Stimulated activated effector memory CD8-positive, alpha-beta T cell treated with anti-CD3 and anti-CD28 coated beads, Interleukin-12 subunit alpha, Interleukin-12 subunit beta, amount 100 ng/mL, for 72 hours (primary cell): ENCODE measurements at regions not wholly inside any gene's neighbourhood (a gene's known extent, or its start where the extent isn't known, plus 50 kb on each side); places are given as distances from the start of the nearest gene placed in this dataset.
"Not testable (repeated sequence)": the region's sequence is repeated elsewhere in the genome, so short reads cannot be mapped to it uniquely, and the experiment has no call there.

ENCODE experiments used
- ATAC-seq: fragments of 150-1000 bp; cut with Tn5 transposase; 2 replicates; pipeline ENCODE4 v1.10.0; 2021
- DNase-seq, 2 donors: peaks; one replicate each; pipeline ENCODE4 v3.0.0; 2021 to 2022; ENCODE audit warnings: low spot score in 2 of 2
- H3K27ac Mint-ChIP-seq: one replicate; pipeline ENCODE4 v1.8.0; 2022; ENCODE audit warnings: mild to moderate bottlenecking, mixed read lengths
- H3K36me3 Mint-ChIP-seq: one replicate; pipeline ENCODE4 v1.8.0; 2022; ENCODE audit warnings: mild to moderate bottlenecking, mixed read lengths
- H3K4me1 Mint-ChIP-seq: one replicate; pipeline ENCODE4 v1.8.0; 2022; ENCODE audit warnings: mixed read lengths
- H3K4me3 Mint-ChIP-seq: one replicate; pipeline ENCODE4 v1.8.0; 2022; ENCODE audit warnings: mild to moderate bottlenecking, mixed read lengths
- H3K9me3 Mint-ChIP-seq: one replicate; pipeline ENCODE4 v1.8.0; 2022; ENCODE audit warnings: mixed read lengths

DNA sequence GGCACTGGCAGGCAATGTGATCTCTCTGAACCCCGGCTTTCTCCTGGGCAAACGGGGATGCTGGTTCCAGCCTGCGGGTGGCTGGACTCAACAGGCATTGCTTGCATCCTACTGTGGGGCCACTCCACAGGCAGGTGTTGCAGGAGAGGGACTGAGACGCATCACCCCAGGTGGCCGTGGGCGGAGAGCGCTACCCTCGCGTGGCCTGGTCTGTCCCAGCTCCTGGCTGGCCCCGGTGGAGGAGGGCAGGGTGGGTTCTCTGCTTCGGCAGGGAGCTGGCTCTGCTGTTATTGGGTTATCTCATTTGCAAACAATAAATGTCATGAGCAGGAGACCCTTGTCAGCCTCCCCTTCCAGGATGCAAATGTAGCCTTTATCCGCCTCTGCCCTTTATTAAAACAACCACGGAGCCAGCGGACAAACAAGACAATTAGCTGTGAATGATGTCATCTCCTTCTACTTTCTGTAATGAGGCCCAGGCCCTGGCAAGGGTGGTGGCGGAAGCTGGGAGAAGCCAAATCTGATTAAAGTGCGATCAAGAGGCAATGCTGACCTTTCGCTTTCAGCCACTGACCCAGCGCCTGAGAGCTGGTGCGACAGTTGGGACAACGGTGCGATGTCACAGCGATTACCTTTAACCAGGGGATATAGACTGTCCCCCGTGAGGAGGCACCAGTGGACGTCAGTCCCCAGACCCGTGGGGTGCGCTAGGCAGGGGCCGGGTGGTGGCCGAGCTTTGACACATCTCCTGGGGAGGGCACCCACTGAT, 161.8 kb downstream of the KIF26A start:
- Mint-ChIP-seq H3K27ac (no peak overlapping the region), H3K4me1 (peaks cover 6% of the 10 kb centered on the region), H3K4me3 (no peak overlapping the region), H3K36me3 (no peaks in the 10 kb centered on the region), H3K9me3 (peaks cover 3% of the 10 kb centered on the region)
- DNase-seq = no peak
- ATAC-seq = no peak

DNA sequence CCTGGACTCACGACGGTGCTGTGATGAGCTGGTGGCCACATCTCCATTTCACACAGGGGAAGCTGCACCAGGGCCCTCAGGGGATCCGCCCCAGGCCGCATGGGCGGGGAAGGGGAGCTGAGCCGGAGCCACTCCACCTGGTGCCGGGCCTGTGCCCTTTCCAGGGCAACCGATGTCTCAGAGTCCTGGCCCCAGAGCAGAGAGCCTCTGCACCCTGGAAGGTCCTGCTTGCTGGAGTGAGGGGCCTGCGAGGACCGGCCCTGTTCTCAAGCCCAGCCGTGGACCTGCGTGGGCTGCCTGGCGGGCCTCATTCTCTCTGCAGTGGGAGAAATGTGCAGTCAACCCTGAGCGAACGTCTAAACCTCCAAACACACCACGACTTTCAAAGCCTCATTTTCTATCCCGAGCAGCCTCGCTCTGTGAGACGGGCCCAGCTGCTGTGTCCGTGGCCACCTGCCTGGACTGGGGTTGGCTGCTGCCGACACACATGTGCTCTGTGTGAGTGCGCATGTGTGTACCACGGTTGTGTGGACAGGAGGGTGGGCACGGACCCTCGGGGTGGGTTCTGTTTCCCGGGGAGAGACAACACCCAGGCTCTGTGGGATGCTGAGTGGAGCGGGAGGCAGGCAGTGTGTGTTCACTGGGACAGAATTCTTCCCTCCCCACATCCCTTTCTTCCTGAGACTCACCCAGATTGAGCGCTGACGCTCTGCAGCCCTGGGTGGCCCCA, 163.5 kb downstream of the KIF26A start:
- ATAC-seq (no peak), DNase-seq (no peak)
- H3K9me3 Mint-ChIP-seq = peaks cover 3% of the 10 kb centered on the region
- H3K4me1 Mint-ChIP-seq = peaks cover 6% of the 10 kb centered on the region
- no peaks in the 10 kb centered on the region for H3K36me3 Mint-ChIP-seq
- no peak overlapping the region for H3K4me3 Mint-ChIP-seq
- H3K27ac Mint-ChIP-seq = no peak overlapping the region

DNA sequence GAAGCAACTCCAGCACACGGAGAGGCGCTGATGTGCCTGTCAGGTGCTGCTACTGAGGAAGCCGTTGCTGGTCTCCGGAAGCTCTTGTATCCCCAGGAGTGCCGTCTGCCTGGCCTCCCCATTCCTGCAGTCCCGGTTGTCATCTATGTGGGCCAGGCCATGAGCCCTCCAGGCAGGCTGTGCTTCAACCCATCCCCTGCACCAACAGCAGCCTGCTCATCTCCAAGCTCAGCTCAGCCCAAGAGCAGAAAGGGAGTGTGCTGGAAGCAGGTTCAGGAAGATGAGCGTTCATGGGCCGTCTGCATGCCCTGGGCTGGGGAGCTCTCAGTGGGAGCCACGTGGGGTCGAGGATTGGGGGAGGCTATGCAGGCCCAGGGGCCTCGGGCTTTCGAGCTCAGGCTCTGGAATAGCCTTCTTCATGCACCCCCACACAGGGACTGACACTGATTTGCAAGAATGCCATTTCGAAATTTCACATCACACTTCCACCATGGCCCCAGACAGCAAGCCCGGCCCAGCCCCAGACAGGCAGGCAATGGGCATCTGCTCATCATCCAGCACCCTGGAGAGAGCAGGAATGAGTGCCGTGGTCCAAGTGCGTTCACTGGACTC, 164.5 kb downstream of the KIF26A start:
- Mint-ChIP-seq H3K36me3 (no peaks in the 10 kb centered on the region), H3K27ac (no peak overlapping the region), H3K9me3 (peaks cover 3% of the 10 kb centered on the region), H3K4me3 (no peak overlapping the region), H3K4me1 (peaks cover 6% of the 10 kb centered on the region)
- ATAC-seq = no peak
- no peak for DNase-seq

DNA sequence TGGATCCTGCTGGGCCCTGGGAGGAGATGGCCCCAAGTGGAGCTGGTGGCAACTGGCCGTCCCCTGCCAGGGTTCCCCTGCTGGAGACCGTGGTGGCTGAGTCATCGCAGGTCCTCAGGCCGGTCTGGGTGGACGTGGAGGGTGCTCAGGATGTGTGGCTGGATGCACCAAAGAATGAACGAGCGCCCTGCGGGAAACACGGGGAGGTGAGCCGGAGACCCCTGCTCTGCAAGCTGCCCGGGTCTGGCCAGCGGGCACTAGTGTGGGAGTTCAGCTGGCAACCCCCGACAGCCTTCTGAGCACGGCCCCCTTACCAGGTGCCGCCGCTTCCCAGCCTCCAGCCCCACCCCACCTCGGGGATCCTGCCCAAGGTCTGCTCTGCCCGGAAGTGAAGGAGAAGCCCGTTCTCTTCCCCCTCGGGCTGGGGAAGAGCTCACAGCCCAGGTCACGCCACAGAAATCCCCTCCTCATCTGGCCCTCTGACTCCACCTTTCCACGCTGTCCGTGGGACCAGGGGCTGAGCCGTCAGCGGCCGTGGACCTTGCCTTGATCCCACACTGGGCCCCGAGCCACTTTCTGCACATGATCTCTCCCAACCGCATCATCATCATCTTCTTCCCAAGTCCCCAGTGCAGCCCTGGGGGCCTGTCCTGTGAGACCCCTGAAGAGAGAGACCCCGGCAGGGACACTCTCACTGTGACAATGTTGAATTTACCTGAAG, 165.5 kb downstream of the KIF26A start:
- ATAC-seq (no peak), DNase-seq (no peak)
- Mint-ChIP-seq H3K9me3 (peaks cover 3% of the 10 kb centered on the region), H3K4me1 (peaks cover 6% of the 10 kb centered on the region), H3K27ac (no peak overlapping the region), H3K36me3 (no peaks in the 10 kb centered on the region), H3K4me3 (no peak overlapping the region)

DNA sequence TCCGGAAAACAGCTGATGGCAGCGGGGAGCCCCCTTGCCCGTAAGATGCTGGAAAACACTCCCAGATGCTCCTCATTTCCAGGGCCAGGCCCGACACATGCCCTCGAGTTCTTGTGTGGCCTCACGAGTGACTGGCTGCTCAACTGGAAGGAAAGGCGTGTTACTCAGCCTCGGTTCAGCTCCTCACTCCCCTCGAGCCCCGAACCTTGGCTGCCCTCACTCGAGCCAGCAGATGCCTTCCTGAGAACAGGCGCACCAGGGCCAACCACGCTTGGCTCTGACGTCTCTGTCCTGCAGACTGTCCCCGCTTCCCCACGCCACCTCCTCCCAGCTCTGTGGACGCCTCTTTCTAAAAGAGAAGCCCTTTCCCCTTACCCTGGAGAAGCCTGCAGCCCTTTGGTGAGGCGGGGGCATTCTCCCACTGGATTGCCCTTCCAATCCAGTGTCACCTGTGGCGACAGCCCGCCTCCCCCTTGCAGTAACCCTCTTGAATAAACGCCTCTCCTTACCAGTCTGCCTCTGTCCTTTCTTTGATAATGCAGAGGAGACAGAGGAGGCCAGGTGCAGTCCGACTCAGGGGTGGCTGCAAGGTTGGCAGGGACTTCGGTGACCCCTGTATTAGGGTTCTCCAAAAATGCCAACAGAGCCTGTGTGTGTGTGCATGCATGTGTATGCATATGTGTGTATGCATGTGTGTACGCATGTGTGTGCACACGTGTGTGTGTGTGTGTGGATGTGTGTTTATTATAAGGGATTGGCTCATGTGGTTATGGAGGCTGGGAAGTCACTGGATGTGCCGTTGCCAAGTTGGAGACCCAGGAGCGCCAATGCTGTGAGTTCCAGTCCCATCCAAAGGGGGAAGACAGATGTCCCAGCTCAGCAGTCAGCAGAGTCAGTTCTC, 166.3 kb downstream of the KIF26A start:
- H3K4me3 Mint-ChIP-seq = no peak overlapping the region
- no peaks in the 10 kb centered on the region for H3K36me3 Mint-ChIP-seq
- peaks cover 3% of the 10 kb centered on the region for H3K9me3 Mint-ChIP-seq
- peaks cover 6% of the 10 kb centered on the region for H3K4me1 Mint-ChIP-seq
- no peak overlapping the region for H3K27ac Mint-ChIP-seq
- DNase-seq = no peak
- ATAC-seq = no peak

DNA sequence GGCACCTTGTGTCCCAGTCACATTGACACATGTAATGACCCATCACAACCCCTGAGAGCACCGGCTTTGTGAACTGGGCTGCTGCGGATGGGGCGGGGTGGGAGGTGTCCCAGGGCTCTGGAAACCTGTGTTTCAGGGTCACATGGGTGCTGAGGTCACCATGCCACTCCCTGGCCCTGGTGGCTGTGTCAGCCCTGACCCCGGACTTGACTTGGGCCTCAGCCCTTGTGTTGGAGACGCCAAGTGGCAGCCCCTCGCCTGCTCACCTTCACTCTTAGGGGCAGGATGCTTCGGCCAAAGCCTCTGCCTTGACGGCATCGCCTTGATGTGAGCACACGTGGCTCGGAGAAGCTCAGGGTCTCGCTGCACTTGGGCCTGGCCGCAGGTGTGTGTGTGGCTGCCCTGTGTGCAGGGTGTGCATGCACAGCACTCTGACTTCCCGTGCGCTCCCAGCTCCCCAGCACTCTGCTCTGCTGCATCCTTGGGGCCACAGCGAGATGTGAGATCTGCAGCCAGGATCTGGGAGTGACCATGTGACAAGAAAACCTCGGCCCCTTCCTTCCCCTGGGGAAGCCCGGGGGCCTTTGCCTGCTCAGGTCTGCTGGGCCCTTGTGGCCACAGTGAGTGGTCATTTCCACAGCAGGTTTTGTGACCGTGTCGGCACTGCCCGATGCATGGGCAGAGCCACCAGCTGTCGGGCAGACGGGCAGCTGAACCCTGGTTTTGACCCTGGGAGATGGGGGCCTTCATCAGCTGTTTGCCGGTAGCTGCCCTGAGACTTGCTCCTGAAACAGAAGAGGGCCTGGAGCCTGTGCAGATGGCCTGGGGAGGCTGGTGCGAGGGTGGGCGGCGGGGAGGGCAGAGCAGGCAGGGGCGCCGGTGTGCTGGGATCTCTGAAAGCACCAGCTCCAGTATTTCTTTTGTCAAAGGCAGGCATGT, 167.4 kb downstream of the KIF26A start:
- H3K4me1 Mint-ChIP-seq = peaks cover 6% of the 10 kb centered on the region

DNA sequence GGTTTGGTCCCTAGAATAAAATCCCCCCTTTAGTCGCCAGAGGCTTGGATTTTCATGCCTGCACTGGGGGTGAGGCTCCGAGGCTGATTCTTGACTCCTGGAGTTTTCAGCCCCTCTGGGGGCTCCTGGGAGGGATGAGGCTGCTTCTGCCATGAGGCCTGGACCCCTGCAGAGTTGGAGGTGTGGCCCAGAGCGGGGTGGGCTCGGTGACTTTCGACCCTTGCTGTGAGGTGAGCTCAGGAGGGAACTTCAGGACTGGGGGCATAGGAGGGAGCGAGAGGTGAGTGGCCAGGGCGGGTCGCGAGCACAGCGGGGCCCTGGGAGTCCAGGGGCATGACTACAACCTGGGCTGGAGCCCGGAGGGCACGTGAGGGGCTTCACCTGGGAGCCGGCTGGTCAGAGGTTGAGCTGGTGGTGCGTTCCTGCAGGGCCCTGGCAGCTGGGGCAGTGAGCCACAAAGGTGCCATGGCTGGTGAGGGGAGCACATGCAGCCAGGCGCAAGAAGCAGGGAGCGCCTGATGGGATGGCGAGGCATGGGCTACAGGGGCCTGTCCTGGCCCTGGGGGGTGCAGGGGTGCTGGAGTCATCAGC, 168.2 kb downstream of the KIF26A start:
- ATAC-seq (no peak), DNase-seq (no peak)
- H3K9me3 Mint-ChIP-seq = no peaks in the 10 kb centered on the region
- no peak overlapping the region for H3K27ac Mint-ChIP-seq
- H3K4me1 Mint-ChIP-seq = peaks cover under 1% of the 10 kb centered on the region
- no peaks in the 10 kb centered on the region for H3K36me3 Mint-ChIP-seq
- no peak overlapping the region for H3K4me3 Mint-ChIP-seq

More for the DNA sequence above, 167.4 kb downstream of the KIF26A start:
- ATAC-seq = no peak
- Mint-ChIP-seq H3K36me3 (no peaks in the 10 kb centered on the region), H3K9me3 (peaks cover 3% of the 10 kb centered on the region), H3K4me3 (no peak overlapping the region), H3K27ac (no peak overlapping the region)
- DNase-seq = no peak

DNA sequence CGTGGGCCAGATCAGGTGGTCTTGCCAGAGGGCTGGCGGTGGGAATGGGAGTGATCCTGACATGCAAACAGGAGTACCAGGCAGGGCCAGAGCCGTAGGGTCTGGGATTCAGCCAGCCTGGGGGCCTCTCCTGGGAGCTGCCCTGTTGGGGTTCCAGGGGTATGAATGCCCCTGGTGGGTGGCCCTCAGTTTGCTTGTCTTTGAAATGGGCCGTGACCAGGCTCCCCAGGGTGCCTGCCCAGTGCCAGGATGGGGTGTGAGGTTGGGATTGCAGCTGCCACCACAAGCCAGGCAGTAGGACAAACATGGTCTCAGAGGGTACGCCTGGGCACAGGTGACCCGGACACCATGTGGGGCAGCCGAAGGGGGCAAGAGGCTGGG, 168.8 kb downstream of the KIF26A start:
- ATAC-seq (no peak), DNase-seq (no peak)
- no peak overlapping the region for H3K27ac Mint-ChIP-seq
- H3K4me1 Mint-ChIP-seq = no peaks in the 10 kb centered on the region
- H3K36me3 Mint-ChIP-seq = no peaks in the 10 kb centered on the region
- no peak overlapping the region for H3K4me3 Mint-ChIP-seq
- H3K9me3 Mint-ChIP-seq = no peaks in the 10 kb centered on the region

DNA sequence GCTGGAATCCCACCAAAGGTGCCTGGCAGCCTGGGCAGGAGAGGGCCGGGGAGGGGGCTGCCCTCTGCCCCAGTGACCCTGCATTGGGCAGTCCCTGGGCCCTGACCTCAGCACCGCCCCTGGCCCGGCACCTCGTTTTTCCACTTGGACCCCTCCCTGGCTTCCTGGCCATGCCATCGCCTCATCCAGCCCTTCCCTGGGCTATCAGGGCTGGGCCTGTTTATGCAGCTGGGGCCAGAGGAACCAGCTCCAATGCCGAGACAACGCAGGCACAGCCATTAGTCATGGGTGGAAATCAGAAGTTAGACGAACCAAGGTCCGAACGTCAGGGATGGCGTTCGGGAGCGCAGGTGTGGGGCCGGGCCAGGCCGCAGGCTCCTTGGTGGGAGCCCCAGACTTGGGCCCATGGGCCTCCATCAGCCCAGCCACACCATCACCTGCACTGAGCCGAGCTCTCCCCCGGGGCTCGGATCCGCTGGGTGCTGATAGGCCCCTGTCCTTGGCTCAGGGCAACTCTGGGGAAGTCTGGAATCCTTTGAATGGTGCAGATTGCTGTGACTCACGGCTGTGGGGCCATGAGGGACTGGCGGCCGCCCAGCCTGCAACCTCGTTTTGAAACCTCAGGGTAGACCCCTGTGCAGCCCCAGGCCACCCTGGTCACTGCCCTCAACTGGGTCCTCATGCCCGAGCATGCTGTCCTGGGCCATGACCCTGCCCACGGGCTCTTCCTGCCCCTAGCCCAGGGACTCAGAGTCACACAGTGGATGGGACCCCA, 169.4 kb downstream of the KIF26A start:
- no peak overlapping the region for H3K27ac Mint-ChIP-seq
- DNase-seq = no peak
- no peaks in the 10 kb centered on the region for H3K9me3 Mint-ChIP-seq
- no peaks in the 10 kb centered on the region for H3K4me1 Mint-ChIP-seq
- no peaks in the 10 kb centered on the region for H3K36me3 Mint-ChIP-seq
- ATAC-seq = no peak
- H3K4me3 Mint-ChIP-seq = no peak overlapping the region

DNA sequence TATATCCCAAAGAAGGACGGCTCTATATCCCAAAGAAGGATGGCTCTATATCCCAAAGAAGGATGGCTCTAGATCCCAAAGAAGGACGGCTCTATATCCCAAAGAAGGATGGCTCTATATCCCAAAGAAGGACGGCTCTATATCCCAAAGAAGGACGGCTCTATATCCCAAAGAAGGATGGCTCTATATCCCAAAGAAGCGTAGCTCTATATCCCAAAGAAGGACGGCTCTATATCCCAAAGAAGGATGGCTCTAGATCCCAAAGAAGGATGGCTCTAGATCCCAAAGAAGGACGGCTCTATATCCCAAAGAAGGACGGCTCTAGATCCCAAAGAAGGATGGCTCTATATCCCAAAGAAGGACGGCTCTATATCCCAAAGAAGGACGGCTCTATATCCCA, 170.1 kb downstream of the KIF26A start:
- not testable (repeated sequence) for H3K9me3 Mint-ChIP-seq, DNase-seq, ATAC-seq

DNA sequence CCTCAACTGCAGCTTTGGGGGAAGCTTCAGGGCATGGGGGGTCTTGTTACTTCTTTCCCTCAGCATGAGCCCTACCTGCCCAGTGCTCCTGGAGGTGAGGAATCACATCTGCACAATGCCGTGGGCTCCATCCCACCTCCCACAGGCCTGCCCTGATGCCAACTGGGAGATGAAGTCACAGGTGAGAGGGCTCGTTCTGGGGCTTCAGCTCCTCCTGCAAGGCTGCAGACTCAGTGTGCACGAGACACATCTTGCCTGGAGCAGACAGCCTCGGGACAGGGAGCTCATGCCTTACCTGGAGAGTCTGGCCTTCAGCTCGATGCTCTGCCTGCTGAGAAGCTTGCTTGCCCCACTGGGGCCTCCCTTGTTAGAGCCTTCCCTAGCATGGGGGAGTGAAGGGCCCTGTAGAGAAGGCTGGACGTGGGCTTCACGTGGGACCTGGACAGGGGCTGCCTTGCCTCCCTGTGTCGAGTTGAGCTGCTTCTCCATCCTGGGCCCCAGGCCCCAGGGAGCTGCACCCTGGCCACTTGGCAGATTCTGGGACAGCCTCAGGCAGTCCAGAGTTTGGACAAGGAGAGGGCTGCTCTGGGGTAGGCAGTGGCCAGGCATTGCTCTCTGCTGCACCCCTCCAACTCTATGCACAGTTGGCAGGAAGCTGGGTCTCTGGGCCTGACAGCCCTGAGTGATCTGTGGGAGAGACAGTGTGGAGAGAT, 171.4 kb downstream of the KIF26A start:
- Mint-ChIP-seq H3K36me3 (no peaks in the 10 kb centered on the region), H3K4me3 (no peak overlapping the region), H3K4me1 (no peaks in the 10 kb centered on the region), H3K9me3 (no peaks in the 10 kb centered on the region), H3K27ac (no peak overlapping the region)
- ATAC-seq (no peak), DNase-seq (no peak)

More for the DNA sequence above, 170.1 kb downstream of the KIF26A start:
- not testable (repeated sequence) for H3K27ac Mint-ChIP-seq, H3K36me3 Mint-ChIP-seq, H3K4me3 Mint-ChIP-seq, H3K4me1 Mint-ChIP-seq

DNA sequence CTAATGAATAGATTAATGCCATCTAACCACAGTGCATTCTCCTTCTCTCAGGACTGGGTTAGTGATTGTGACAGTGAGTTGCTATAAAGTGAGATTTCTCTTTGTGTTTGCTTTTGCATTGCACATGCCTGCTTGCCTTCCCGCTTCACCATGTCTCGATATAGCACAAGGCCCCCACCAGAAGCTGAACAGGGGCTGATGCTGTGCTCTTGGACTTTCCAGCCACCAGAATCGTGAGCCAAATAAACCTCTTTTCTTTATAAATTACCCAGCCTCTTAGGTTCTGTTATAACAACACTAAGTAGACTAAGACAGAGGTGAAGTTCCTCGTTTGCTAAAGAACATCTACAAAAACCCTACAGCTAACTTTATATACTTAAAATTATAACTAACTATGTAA, 173.0 kb downstream of the KIF26A start:
- ATAC-seq = no peak
- H3K36me3 Mint-ChIP-seq = no peaks in the 10 kb centered on the region
- H3K9me3 Mint-ChIP-seq = no peaks in the 10 kb centered on the region
- DNase-seq = no peak
- no peak overlapping the region for H3K4me3 Mint-ChIP-seq
- no peaks in the 10 kb centered on the region for H3K4me1 Mint-ChIP-seq
- H3K27ac Mint-ChIP-seq = no peak overlapping the region
